NCI-H2107 treated with DMSO at 0.1 percent for 48 hours (cell line): ENCODE measurements at regions not wholly inside any gene's neighbourhood (a gene's known extent, or its start where the extent isn't known, plus 50 kb on each side); places are given as distances from the start of the nearest gene placed in this dataset.
"Not testable (repeated sequence)": the region's sequence is repeated elsewhere in the genome, so short reads cannot be mapped to it uniquely, and the experiment has no call there.

Source experiments
- DNase-seq: peaks from one replicate; lab custom pipeline; 2025; ENCODE audit not compliant: unreplicated experiment; lab: John Stamatoyannopoulos, UW

DNA sequence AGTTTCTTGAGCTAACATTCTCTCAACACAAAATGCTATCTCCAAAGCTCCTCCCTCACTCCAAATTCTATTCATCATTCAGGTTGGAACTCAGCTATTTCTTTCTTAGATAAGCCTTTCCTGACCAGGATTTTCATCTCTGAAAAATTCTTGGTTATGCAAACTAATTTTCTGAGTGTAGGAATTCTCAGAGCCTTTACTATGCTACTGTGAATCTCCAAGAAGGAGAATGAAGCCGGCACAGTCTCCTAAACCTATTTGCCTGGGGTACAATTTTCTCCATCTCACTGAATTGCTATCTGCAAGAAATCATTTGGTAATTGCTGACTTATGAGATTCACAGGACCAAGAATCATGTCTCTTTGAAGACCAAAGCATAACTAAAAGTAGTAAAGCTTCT is 325.9 kb upstream of the ESRRG start:
- DNase-seq, result no peak

- no peak for DNase-seq
Measured at GRCh38 chr1:217048104-217048707, 325.0 kb upstream of the ESRRG start.

- no peak for DNase-seq
Measured at GRCh38 chr1:217040711-217041455, 317.7 kb upstream of the ESRRG start.

DNA sequence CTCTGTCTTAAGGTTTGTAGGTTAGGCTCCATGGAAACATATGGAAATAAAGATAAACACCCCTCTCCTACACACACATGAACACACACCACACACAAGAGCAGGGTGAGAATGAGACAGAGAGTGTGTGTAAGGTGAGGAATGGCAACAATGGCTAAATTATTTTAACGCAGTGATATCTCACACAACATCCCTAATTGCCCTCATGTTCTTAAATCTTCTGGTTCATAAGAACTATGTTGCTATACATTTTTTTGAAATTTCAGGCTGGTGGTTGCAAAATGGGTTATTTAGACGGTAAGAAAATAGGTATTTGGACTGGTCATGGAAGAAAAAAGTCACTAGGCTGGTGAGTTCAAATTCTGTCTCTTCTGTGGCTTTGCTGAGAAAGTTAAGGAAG is 316.7 kb upstream of the ESRRG start:
- DNase-seq, result no peak

GRCh38 chr1:217039139-217039538 is 315.9 kb upstream of the ESRRG start:
- not testable (repeated sequence) for DNase-seq

GRCh38 chr1:217036757-217037156 is 313.5 kb upstream of the ESRRG start:
- no peak for DNase-seq

GRCh38 chr1:217032715-217033367 is 309.6 kb upstream of the ESRRG start:
- no peak for DNase-seq

- DNase-seq, result no peak
Measured at GRCh38 chr1:217029281-217030157, 306.3 kb upstream of the ESRRG start.

DNA sequence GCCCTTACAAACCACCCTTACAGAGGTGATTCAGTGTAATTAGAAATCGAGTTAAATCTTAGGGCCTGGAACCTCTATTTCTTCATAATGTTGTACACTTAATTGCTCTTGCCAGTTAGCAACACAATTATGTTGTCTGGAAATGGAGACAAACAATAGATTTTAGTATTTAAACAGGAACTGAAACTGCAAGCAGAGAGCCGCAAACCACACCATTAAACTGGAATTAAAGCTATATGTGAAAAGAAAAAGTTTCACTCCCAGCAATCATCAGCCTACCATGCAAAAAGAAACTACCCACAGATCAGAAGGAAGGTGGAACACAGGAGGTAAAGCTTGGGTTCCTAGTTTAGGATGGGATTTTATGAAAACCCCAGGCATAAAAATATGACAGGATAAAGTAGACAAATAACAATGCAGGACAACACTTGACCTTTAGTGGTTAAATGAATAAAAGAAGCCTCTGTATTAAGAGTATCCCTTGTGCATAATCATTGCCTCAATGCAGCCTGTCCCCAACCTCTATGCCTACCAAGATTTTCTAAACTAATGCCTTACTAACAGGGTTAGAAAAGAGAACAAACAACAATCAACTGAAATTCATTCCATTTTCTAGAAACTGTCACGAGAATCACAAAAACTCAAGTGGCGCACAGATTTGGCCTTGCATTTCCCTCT is 304.3 kb upstream of the ESRRG start:
- no peak for DNase-seq

DNA sequence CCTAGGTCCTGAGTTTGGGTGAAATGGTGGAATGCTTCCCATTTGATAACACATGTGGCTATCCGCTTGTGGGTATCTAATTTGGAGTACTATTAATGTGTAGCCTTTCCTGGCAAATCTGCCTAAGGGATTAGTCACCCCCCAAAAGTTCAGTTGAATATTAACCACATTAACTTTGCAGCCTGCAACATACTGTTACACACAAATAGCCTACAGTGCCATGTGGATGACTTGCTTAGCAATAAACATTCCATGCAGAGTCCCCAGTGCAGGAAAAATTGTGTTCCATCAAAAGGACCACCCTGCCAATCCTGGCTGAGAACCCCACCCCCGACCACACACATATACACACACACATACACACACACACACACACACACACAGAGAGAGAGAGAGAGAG is 303.3 kb upstream of the ESRRG start:
- DNase-seq, result no peak

DNA sequence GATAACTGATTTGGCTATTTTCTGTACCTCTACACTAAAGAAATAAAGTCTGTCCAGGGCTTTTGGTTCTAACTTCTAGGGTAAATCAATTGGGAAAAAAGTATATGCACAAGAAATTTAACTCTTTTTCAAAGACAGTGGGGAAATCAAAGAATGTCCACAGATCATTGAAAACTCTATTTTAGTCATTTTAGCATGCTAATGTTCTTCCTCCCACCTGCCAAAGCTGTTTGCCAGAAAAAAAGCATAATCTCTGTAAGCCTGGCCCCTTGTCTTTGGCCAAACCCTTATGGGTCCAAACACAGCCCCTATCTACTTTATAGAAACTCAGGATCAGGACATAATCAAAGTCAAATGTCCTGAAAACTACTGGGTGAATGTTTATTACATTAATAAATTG is 302.2 kb upstream of the ESRRG start:
- no peak for DNase-seq

GRCh38 chr1:217024911-217025310 is 301.7 kb upstream of the ESRRG start:
- no peak for DNase-seq

DNA sequence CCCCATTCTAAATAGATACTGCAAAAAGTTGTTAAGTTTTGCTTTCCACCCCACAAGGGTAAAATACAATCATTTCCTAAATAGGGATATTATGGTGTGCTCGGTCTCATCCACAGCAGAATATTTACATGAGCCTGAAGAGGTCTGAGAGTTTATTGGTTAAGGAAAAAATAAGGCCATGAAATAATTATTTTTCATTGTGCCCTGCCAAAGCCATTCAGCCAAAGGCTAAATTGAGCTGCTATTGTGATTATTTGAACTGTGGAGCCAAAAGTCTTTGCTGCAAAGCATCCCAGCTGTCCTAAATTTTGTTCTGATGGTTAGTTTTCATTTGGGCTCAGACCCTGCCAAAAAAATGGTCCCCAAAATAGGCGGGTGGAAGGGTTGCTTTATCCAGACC is 298.7 kb upstream of the ESRRG start:
- no peak for DNase-seq

GRCh38 chr1:217021400-217021799 is 298.2 kb upstream of the ESRRG start:
- no peak for DNase-seq

GRCh38 chr1:217019475-217019874 is 296.2 kb upstream of the ESRRG start:
- DNase-seq, result no peak

DNA sequence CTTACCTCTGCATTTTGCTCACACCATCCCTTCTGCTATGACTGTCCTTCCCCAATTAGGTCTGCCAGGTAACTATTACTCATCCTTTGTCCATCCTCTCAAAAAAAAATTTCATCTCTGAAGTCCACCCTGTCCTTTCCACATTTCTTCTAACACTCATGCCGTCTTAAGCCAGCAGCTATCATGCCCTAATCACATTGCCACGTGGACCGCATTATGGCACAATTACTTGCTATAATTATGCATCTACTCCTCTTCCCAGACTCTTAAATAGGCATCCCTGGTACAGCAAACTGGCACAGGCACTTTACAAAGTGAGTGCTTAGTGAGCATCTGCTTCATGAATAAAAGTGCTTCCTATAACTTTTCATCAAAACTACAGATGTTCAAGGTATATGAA is 295.4 kb upstream of the ESRRG start:
- DNase-seq, result no peak

DNA sequence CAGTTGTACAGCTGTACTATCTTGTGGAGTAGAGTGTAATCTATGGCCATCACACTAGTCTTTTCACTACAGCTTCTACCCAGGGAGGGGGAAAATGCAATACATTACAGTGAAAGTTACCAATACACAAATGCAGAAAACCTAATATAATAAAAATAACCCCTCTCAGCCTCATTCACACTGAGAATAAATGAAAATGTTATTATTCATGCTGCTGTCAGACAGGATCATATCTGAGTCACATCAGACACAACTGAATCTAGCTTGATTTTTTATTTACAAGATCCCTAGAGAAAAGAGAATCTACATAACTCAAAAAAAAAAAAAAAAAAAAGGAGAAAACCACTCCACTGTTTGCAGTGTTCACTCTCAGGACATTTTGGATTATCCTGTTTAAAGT is 293.9 kb upstream of the ESRRG start:
- DNase-seq, result no peak

- DNase-seq, result no peak
Measured at GRCh38 chr1:217014066-217014465, 290.8 kb upstream of the ESRRG start.

DNA sequence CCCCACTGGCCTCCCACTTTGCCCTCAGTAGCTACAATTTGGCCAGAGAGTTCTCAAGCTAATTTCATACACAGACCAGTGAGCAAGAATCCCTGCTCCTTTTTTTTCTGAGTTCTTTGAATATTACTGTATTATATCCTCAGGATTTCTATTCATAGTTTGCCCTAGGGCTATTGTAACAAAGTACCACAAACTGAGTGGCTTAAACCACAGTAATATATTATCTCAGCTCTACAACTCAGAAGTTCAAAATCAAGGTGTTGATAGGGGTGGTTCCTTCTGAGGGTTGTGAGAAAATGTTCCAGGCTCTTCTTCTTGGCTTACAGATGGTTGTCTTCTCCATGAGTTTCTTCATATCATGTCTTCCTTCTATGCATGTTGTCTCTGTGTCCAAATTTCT is 289.4 kb upstream of the ESRRG start:
- DNase-seq, result no peak

DNA sequence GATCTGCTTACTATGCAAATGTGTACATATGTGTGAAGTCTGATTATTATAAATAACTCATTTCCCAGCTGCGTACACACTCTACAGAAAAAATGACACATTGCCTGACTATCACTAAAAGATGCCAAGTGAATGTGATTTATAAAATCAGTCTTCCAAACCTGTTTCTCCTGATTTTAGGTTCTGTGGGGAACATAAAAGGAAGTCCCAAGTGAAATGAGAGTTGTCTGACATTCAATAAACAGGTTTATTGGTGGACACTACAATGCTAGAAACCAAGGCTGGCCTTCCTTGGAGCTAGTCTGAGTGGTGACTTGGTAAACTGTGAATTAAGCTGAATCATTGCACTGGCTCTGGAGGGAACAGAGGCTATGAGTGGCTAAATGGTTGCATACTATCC is 287.9 kb upstream of the ESRRG start:
- no peak for DNase-seq

DNA sequence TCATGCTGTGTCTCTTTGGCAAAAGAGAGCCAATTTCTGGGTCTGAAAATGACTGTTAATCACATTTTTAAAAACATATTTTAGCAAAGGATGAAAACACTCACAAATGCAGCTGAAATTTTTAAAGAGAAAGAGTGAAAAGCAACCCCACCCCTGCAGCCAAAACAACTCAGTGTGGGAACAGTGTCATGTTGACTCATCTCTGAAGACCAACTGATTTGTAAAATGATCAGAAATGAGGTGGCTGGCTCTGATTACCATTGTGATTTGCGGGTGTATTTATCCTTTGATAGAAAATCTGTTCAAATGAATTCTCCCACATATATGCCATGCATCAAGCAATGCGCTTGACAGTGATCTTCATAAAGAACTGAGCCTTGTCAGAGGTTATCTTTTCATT is 287.0 kb upstream of the ESRRG start:
- no peak for DNase-seq
